HG02840 (cell line): ENCODE measurements at regions not wholly inside any gene's neighbourhood (a gene's known extent, or its start where the extent isn't known, plus 50 kb on each side); places are given as distances from the start of the nearest gene placed in this dataset.
"Not testable (repeated sequence)": the region's sequence is repeated elsewhere in the genome, so short reads cannot be mapped to it uniquely, and the experiment has no call there.

Experiments
- ATAC-seq: cut with Tn5 transposase; IDR thresholded peaks from one replicate; pipeline ENCODE4 v1.9.1; 2021; ENCODE audit warnings: mild to moderate bottlenecking, moderate library complexity, moderate number of reproducible peaks; ENCODE audit not compliant: unreplicated experiment, low FRiP score

DNA sequence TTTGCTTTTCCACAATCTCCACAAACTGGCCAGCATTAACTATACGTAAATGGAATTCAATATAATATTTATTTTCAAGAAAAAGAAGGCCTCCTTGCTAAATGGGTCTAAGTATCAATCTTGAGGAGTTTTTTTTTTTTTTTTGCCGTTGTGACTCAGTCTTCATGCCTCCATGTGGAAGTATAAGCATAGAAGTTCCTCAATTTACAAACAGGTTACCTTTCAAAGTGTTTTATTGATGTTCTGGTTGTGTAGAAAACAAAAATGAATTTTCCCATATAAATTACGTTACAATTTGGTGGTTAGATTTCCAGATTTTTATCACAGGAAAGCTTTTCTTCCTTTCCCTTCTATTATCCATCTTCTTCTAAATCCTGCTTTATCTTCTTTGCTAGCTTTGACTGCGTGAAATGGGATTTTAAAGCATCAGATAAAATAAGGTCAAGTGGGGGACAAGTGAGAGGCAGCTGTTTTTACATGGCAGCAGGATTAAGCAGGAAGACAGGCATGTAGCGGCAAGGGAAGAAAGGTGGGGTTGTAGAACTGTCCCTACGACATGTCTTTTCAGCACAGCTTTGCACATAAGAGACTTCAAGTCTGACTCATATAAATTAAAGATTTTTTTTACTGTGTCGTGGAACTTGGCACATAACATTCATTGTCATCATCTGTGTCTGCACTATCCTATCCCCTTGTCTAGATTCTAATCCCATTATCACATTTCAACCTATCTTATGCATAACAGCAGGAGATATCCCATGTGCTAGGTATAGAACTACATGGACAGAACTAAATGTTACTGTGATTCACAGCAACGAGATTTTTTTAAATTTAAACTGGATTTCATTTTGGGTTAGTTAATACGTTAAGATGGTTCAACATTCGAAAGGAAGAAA lies 135.3 kb upstream of the FAM3C start:
- no peak for ATAC-seq

DNA sequence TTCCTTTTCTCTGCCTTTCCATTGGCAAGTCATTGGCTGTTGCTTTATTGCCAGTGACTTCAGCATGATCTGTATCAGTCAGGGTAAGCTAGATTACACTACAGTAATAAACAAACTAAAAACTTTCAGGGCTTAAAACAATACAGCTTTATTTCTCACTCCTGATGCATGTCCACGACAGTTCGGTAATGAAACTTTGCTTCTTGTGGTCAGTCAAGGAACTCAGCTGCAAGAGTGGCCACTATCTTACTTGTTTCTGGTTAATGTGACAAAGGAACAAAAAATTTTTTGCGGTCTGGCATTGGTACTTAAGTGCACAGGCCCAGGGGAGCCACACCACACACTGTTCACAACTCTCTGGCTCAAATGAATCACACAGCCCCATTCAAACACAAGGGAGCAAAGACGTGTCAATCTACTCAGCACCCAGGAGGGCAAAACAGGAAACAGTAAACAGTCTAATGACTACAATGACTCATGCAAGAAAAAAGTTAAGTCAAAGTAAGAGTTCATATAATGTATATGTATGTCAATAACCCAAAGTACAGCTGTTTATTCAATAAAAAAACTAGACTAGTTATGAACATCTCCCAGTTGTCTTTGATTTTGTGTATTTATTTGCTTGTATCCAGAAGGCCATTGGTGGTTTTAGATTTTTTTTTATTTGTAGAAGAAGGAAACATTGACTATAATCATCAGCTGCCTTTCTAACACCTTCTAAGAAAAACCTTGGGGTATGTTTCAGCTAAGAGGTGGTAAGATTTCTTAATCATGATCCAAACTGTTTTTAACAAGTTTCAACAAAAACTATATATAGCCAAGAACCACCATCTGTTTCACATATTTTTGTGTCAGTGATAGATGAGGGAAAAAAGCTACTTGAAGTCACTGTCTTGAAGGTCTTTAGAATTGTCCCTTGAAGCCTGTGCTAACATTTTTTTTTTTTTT lies 134.4 kb upstream of the FAM3C start:
- ATAC-seq = peak; percentile 100

DNA sequence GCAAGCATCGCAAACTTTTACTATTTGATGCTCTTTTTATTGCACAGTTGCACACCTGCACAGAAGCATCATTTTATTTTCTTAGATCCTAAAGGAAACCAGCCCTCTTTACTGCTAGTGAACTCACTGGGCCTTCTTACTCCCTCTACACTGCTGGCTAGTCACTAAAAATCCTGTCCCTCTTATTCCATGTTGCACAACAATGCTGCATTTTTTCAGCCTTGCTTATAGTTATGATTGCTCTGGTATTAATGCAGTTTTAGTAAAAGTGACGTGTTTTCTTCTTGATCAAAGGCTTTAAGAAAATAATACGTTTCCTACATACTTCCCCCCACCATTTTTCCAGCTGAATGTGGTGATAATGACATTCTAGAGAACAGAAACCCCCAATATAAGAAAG lies 132.9 kb upstream of the FAM3C start:
- no peak for ATAC-seq

DNA sequence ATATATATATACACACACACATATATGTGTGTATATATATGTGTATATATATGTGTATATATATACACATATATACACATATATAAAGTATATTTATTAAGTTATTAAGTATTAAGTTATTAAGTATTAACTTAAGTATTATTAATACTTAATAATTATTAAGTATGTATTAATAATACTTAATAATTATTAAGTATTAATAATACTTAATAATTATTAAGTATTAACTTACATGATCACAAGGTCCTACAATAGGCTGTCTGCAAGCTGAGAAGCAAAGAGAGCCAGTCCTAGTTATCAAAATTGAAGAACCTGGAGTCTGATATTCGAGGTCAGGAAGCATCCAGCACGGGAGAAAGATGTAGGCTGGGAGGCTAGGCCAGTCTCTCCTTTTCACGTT lies 130.1 kb upstream of the FAM3C start:
- not testable (repeated sequence) for ATAC-seq

DNA sequence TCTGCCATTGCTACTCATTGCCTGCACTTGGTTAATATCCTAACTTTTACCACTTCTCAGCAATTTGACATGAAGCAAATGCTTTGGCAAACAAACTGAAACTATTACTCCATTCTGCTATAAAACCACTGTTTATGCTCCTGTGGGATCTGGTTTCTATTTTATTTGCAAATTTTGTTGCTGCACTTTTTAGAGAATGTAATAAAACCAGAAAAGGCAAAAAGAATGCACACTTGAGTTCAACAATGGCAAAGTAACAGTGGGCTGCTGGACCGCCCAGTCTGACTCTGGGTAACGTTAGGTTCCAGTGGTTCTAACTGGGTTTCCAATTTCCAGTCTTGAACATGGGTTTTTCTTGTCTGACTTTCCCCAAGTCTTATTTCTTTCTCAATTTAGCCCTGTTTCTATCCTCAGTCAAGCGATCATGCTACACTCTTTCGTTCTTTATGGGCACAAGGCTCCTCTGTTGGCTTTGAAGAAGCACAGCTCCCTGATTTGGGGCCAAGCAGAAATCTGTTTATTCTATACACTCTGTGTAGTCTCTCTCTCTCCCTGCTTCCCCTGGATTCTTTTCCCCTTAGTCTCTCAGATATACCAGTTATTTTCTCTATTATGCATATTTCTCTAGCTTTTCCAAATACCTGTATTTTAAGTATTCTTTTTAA lies 129.2 kb upstream of the FAM3C start:
- ATAC-seq = no peak

DNA sequence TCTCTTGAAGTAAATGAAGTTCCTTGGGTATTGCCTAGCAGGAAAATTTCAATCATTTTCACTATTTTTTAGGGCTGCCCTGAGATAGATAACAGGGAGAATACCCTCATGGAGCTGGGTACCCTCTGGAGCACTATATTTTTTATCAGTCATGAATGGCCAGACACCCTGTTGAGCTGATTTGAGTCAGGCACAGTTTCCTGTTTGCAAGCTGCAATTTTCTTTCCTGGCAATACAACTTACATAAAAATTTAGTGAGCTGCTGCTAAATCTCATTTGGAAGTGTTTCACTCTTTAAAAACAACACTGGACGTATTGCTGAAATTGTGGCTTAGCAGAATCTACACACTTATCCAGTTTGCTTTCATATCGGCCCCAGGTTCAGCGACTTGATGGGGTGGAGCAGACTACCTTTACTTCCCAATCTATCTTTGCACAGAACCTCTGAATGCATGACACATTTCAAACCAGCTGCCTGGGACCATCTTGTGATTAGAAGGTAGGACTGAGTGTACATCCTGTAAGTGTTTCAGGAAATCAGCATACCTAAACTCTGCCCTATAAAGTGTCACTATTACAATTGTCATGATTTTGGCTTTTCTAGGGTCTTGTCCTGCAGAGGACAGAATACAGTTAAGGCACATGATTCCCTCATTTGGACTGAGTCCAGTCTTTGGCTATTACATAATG lies 125.7 kb upstream of the FAM3C start:
- no peak for ATAC-seq

DNA sequence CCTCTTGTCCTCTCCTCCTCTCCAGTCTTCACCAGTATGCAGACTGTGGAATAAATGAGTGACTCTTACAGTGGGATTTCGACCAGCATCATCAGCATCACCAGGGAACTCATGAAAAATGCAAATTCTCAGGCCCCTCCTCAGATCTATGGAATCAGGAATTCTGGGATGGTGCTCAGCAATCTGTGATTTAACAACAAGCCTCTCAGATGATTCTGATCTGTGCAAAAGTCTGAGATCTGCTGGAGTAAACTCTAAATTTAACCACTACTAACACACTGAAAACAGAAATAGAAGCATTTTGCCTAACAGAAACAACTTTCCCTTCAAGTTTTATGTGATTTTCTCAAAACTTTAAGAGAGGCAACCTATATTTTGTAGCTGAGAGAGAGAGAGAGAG lies 124.8 kb upstream of the FAM3C start:
- no peak for ATAC-seq

DNA sequence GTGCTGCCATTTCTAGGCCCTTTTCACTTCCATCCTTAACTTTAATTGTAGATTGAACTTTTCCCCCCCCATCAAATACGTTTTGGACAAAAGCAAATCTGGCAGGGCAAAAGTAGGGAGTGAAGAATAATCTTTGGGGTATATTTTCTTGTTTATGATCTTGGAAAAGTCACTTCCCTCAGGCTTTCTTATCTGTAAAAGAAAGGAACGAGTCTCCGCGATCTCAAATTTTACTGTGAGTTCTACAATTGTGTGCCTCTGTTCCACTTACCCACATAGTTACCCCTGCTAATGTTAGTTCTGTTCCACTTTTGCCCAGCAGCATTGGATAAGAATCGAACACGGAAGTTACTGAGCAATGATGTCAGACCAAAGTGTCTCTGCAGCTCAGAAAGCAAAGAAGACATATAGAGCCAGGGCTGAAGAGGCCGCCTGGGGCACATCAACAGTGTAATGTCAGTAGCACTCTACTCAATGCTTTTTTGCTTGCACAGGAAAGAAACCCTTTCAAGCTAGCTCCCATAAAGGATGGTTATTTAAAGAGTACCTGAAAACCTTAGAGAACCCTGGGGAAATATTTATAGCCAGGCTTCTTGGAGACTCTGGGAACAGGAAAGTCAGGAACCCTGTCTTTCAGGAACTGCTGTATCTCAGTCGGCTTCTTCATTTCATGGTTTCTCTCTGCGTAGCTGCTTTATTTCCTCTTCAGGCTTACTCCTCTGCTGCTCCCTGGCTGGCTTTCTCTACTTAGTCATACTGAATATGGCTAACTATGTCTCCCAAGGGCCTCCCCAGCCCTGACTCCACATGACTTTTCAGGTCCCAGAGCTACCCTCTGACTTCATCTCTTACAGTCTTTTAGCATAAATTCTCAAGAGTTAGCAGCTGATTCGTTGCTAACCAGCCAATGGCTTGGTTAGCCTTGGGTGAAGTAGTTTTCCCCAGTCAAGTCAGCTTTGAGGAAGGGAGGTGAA lies 123.7 kb upstream of the FAM3C start:
- ATAC-seq = no peak

DNA sequence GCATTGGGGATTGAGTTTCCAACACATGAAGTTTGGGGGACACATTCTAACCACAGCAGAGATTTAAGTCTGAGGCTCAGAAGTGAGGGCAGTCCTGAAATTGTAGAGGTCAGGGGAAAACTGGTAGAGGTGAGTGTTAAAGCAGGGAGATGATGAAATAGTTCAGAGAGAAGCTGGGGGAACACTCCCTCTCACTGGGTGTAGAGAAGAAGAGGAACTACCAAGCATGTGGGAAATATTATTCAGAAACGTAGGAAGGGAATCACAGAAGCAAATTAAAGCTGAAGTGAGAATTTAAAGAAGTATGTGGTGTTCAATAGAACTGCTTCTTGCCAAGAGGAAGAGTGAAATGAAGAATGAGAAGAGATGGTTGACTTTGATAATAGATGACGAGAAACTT lies 121.5 kb upstream of the FAM3C start:
- no peak for ATAC-seq

DNA sequence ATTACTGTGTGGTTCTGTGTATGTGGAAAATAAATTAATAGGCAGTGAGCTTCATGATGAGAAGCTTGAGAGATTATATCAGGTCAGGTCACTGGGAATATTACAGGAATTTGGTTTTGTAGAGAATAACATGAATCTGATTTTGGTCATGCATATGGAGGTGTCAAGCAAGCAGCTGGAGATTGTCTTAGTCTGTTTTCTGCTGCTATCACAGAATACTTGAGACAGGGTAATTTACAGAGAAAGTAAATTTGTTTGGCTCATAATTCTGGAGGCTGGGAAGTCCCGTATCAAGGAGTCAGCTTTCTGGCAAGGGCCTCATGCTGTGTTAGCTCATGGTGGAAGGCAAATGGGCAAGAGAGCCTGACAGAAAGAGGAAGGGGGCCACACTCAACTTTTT lies 120.7 kb upstream of the FAM3C start:
- ATAC-seq = no peak

DNA sequence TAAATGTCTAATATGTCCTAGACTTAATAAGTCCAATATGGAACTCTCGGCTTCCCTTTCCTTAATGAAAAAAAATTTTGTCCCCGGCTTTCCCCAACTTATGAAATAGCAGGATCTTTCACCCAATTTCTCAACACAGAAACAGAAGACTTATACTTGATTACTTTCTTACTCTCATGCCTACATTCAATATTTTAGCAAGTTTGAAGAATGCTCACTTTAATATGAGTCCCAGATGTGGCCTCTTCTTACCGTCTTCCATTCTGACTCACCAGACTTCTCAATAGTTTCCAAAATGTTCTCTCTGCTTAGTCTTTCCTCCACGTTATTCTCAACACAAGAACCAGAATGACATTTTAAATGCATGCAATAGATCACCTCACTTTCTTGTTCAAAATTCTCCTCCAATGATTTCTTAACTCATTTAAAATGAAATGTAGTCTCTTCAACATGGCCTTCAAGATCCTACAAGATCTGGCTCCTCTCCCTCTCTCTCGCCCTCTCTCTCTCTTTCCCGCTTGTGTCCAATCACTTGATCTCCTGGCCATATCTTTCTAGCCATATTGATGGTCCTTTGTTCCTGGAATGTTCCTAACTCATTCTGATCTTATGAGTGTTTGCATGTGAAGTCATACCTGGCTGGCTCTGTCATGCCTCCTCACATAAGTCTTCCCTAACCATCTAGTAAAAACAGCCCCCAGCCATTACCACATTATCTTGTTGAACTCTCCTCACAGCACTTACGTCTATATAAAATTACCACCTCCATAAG lies 119.7 kb upstream of the FAM3C start:
- no peak for ATAC-seq

DNA sequence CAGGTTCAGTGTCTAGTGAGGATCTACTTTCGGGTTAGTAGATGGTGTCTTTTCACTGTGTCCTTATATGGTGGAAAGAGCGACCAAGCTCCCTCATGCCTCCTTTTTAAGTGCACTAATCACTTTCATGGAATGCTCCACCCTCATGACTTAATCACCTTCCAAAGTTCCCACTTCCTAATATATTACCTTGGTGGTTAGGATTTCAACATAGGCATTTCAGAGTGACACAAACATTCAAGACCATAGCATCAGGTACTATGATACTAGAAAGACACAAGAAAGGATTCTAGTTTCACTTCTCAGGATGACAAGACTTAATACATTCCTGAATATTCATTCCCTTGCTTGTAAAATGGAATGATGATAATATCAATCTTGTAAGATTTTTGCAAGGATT lies 119.1 kb upstream of the FAM3C start:
- ATAC-seq = no peak

DNA sequence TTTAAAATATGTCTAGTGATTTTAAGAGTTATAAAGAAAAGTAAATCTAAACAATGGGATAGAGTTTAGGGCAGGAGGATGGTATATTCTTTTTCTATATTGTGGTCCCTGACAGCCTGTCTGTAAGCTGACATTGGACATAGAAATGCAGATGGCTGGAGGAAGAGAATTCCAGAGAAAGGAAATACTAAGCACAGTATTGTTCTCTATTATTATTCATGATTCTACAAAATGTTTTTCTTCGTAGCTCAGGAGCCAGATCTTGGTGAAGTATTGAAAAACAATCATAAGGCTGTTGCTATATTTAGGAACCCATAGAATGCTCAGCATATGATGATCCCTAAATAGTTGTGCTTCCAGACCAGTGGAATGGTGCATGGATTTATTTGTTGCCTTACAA lies 117.0 kb upstream of the FAM3C start:
- ATAC-seq = no peak

DNA sequence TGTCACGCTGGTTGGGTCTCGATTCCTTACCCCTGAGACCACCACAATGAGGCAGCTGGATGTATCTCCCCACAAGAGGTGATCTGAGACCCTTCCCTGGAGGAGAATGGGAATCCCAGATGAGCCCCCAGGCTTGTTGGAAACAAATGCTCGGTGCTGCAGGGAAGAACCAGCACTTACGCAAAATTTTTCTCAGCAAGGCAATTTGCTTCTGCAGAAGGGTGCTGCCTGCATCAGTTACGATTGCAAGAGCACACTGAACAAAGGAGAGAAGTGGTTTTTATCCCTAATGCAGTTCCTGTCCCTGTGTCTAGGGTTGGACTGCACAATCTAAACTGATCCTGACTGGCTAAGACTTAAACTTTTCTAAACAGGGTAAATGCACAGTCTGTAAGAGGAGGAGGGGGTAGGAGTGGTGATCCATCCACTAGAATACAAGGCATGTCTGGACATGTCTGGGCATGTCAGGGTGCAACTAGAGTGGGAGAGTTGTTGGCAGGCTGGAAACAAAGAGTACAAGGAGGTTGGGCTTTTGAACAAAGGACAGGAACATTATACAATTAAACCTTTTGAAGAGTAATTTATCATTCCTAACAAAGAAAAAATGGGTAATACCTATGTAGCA lies 114.9 kb upstream of the FAM3C start:
- no peak for ATAC-seq

DNA sequence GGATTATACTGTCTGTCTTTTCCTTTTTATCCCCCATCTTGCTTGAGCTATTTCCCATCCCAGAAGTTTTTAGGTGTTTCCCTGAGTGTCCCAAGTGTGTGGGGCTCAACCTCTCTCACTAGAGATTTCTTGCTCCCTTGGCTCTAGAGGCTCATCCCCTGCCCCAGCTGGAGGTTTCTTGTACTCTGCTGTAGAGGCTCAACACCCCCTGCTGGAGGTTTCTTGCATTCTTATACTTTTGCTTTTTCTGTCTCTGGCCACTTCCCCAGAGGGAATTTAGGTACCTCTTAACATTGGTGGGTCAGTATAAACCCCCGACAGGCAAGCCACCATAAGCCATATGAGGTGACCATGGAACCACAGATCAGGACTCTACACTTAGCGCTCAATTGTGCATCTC lies 114.2 kb upstream of the FAM3C start:
- no peak for ATAC-seq

DNA sequence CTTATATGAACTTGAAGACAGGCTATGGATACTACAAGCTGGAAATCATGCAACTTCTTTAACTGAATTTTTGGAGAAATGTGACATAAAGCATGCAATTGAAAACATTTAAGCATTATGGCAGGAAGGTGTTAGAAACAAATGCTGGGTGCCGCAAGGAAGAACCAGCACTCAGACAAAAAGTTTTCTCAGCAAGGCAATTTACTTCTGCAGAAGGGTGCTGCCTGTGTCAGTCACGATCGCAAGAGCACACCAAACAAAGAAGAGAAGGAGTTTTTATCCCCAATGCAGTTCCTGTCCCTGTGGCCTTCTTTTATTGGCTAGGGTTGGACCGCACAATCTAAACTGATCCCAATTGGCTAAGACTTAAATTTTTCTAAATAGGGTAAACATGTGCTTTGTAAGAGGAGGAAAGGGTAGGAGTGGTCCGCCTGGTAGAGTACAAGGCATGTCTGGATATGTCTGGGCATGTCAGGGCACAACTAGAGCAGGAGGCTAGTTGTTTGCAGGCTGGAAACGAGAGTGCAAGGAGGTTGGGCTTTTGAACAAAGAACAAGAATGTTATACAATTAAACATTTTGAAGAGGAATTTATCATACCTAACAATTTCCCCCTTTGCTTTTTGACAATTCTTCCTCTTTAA lies 109.6 kb upstream of the FAM3C start:
- no peak for ATAC-seq

DNA sequence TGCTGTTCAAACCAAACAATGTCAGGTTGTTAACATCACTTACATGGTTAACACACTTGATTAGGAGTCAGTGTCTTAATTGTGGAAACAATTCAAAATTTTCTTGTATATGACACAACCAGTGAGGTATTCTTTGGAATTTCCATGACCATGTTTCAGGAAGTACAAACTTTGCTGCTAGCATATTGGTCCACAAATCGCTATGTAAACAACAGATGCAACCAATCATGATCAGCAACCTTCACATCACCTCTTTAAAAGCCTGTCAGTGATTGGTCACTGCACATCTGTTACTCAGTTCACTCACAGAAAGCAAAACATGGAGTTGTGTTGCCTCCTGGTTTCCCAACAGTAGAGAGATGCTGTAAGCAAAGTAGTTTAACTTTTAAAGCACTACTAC lies 108.9 kb upstream of the FAM3C start:
- no peak for ATAC-seq

DNA sequence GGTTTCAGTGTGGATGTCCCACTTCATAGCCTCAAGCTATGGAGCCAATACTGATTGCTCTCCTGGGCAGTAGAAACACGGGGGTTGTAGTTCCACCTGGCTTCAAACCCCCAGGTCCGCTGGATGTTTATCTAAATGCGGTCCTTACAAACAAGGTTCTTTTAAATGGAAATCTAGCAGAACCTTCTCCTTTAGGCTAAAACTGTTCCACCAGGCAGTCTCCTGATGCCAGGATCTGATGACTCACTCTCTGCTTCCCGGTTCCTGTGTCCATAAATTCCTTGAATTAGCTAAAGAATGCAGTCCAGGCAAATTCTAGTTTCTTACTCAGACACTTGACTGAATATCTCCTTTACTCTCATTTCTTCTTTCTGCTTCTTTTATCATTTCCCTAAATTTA lies 108.4 kb upstream of the FAM3C start:
- no peak for ATAC-seq
